ENCODE measurements at regions not wholly inside any gene's neighbourhood (a gene's known extent, or its start where the extent isn't known, plus 50 kb on each side); places are given as distances from the start of the nearest gene placed in this dataset.

DNA sequence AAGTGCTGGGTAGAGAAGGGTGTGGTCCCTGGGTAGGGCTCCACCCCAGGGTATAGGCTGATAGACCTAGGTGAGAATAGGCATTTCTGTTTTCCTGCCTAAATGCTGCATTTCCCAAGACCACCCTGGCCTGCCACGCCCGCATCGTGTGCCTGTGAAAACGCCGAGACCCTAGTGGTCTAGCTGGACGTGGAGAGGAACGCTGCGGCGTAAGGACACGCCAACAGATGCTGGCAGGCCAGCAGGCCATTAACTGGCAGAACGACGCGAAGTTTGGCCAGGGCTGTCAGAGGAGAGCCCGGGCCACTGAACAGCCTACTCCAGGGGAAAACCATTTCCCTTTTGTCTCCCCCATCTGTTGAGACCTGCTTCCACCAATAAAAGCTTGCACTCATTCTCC is 373.2 kb upstream of the FIGN start:
- TF ChIP-seq, protein P1, sequence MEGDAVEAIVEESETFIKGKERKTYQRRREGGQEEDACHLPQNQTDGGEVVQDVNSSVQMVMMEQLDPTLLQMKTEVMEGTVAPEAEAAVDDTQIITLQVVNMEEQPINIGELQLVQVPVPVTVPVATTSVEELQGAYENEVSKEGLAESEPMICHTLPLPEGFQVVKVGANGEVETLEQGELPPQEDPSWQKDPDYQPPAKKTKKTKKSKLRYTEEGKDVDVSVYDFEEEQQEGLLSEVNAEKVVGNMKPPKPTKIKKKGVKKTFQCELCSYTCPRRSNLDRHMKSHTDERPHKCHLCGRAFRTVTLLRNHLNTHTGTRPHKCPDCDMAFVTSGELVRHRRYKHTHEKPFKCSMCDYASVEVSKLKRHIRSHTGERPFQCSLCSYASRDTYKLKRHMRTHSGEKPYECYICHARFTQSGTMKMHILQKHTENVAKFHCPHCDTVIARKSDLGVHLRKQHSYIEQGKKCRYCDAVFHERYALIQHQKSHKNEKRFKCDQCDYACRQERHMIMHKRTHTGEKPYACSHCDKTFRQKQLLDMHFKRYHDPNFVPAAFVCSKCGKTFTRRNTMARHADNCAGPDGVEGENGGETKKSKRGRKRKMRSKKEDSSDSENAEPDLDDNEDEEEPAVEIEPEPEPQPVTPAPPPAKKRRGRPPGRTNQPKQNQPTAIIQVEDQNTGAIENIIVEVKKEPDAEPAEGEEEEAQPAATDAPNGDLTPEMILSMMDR (IDR thresholded peaks at IDR 0.05) = no peak
- no peak for TF ChIP-seq POLR2A (IDR thresholded peaks at IDR 0.05)
